ENCODE measurements at regions not wholly inside any gene's neighbourhood (a gene's known extent, or its start where the extent isn't known, plus 50 kb on each side); places are given as distances from the start of the nearest gene placed in this dataset.
"Not testable (repeated sequence)": the region's sequence is repeated elsewhere in the genome, so short reads cannot be mapped to it uniquely, and the experiment has no call there.

DNA sequence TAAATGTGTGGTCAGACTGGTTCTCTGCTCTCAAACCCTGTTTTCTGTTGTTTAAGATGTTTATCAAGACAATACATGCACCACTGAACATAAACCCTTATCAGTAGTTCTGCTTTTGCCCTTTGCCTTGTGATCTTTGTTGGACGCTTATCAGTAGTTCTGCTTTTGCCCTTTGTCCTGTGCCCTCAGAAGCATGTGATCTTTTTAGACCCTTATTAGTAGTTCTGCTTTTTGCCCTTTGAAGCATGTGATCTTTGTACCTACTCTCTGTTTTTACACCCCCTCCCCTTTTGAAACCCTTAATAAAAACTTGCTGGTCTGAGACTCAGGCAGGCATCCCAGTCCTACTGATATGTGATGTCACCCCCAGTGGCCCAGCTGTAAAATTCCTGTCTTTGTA is 121.7 kb upstream of the GC start:
- CTCF ChIA-PET (ENCODE audit: unreplicated experiment); H3K9me3 ChIP-seq (ENCODE audit: low read length); DNase-seq (ENCODE audit: low spot score); H3K79me2 ChIP-seq (ENCODE audit: insufficient read depth, low read depth, low read length); H3K36me3 ChIP-seq (ENCODE audit: insufficient read depth, low read length); H4K20me1 ChIP-seq (ENCODE audit: insufficient read depth, low read length); H3K27ac ChIP-seq (ENCODE audit: low read depth, low read length, poor library complexity, severe bottlenecking); intact Hi-C loops (cut with micrococcal nuclease; ENCODE audit: unreplicated experiment); H3K4me1 ChIP-seq (ENCODE audit: insufficient read depth, low read length, poor library complexity, severe bottlenecking); H3K4me3 ChIP-seq (ENCODE audit: low read depth, low read length, poor library complexity, severe bottlenecking); BruUV-seq (replicated peaks); H3K4me2 ChIP-seq (ENCODE audit: low read length); H2AFZ ChIP-seq (ENCODE audit: low read length); H3K9me2 ChIP-seq (ENCODE audit: insufficient read depth, low read length): not testable (repeated sequence)
- POLR2A ChIA-PET: interaction anchor here (0.7 kb wide), 1 partner anchor 360 kb away, joined by 3 read pairs; no protein-coding TSS in a partner anchor

DNA sequence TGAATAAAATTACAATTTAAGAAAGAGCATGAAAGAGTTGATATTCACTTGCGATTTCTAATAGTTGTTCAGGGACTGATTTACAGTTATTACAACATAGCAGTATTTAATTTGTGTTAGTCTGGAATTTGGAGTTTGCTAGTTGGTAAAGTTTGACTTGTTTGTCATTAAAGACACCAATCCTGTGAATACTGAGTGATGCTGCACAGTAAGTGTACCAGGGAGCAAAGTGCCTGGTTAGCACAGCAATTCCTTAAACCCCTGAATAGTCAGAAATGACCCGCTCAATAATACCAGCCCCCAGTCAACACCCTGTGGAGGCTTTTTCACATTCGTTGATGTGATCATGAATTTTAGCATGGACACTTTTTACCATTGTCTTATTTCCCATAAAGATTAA is 122.2 kb upstream of the GC start:
- POLR2A ChIA-PET: interaction anchor here (0.7 kb wide), 1 partner anchor 359 kb away, joined by 3 read pairs; no protein-coding TSS in a partner anchor
- Histone ChIP-seq H3K9me2 (ENCODE audit: insufficient read depth, low read length) (no peaks in the 10 kb centered on the region), H3K9me3 (ENCODE audit: low read length) (no peaks in the 10 kb centered on the region), H3K4me3 (ENCODE audit: low read depth, low read length, poor library complexity, severe bottlenecking) (no peak overlapping the region), H3K4me2 (ENCODE audit: low read length) (no peak overlapping the region), H3K4me1 (ENCODE audit: insufficient read depth, low read length, poor library complexity, severe bottlenecking) (no peaks in the 10 kb centered on the region), H4K20me1 (ENCODE audit: insufficient read depth, low read length) (no peaks in the 10 kb centered on the region), H3K79me2 (ENCODE audit: insufficient read depth, low read depth, low read length) (no peaks in the 10 kb centered on the region), H3K36me3 (ENCODE audit: insufficient read depth, low read length) (no peaks in the 10 kb centered on the region), H3K27ac (ENCODE audit: low read depth, low read length, poor library complexity, severe bottlenecking) (no peak overlapping the region), H2AFZ (ENCODE audit: low read length) (no peak overlapping the region)
- DNase-seq (ENCODE audit: low spot score): no peak
- CTCF ChIA-PET (ENCODE audit: unreplicated experiment): interaction anchor here (0.5 kb wide), 1 partner anchor 46 kb away, joined by 3 read pairs; no protein-coding TSS in a partner anchor
- intact Hi-C loops (cut with micrococcal nuclease; ENCODE audit: unreplicated experiment): no loop called here
- no peak for TF ChIP-seq EZH2phosphoT487 (IDR thresholded peaks at IDR 0.05; ENCODE audit: borderline replicate concordance, low read depth, low read length)
- TF ChIP-seq, protein P1, sequence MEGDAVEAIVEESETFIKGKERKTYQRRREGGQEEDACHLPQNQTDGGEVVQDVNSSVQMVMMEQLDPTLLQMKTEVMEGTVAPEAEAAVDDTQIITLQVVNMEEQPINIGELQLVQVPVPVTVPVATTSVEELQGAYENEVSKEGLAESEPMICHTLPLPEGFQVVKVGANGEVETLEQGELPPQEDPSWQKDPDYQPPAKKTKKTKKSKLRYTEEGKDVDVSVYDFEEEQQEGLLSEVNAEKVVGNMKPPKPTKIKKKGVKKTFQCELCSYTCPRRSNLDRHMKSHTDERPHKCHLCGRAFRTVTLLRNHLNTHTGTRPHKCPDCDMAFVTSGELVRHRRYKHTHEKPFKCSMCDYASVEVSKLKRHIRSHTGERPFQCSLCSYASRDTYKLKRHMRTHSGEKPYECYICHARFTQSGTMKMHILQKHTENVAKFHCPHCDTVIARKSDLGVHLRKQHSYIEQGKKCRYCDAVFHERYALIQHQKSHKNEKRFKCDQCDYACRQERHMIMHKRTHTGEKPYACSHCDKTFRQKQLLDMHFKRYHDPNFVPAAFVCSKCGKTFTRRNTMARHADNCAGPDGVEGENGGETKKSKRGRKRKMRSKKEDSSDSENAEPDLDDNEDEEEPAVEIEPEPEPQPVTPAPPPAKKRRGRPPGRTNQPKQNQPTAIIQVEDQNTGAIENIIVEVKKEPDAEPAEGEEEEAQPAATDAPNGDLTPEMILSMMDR (conservative IDR thresholded peaks at IDR 0.05; ENCODE audit: low read length): no peak
- BruUV-seq (replicated peaks): no TSS peak

DNA sequence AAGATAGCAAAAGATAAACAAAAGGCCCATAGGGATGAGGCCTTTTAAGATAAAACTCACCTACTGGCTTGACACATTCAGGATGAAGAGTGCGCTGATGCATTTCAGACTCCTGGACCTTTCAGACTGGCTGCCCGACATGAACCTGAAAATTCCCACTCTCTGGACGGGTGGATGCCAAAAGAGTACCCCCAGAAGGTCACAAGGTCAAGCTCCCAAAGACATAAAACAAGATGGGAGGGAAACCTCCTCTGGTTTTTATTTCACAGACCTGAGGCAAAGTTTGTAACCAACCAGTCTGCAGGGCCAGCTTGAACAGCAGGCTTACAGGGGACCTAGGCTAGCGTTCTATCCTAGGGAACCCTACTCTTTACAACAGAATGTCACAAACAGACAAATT is 123.2 kb upstream of the GC start:
- Histone ChIP-seq H3K4me3 (ENCODE audit: low read depth, low read length, poor library complexity, severe bottlenecking) (no peak overlapping the region), H3K9me3 (ENCODE audit: low read length) (no peaks in the 10 kb centered on the region), H3K4me2 (ENCODE audit: low read length) (no peak overlapping the region), H3K79me2 (ENCODE audit: insufficient read depth, low read depth, low read length) (no peaks in the 10 kb centered on the region), H2AFZ (ENCODE audit: low read length) (no peak overlapping the region), H3K27ac (ENCODE audit: low read depth, low read length, poor library complexity, severe bottlenecking) (no peak overlapping the region), H4K20me1 (ENCODE audit: insufficient read depth, low read length) (no peaks in the 10 kb centered on the region), H3K36me3 (ENCODE audit: insufficient read depth, low read length) (no peaks in the 10 kb centered on the region), H3K4me1 (ENCODE audit: insufficient read depth, low read length, poor library complexity, severe bottlenecking) (no peaks in the 10 kb centered on the region), H3K9me2 (ENCODE audit: insufficient read depth, low read length) (no peaks in the 10 kb centered on the region)
- no peak for DNase-seq (ENCODE audit: low spot score)
- intact Hi-C loops (cut with micrococcal nuclease; ENCODE audit: unreplicated experiment): no loop called here
- TF ChIP-seq, protein P1 (conservative IDR thresholded peaks at IDR 0.05; ENCODE audit: low read length): no peak
- TF ChIP-seq EZH2phosphoT487 (IDR thresholded peaks at IDR 0.05; ENCODE audit: borderline replicate concordance, low read depth, low read length): no peak
- ChIA-PET CTCF (ENCODE audit: unreplicated experiment) (no interaction called here), POLR2A (no interaction called here)
- no TSS peak for BruUV-seq (replicated peaks)

All from OCI-LY7 (cell line).